GM21786 (cell line): ENCODE measurements at regions not wholly inside any gene's neighbourhood (a gene's known extent, or its start where the extent isn't known, plus 50 kb on each side); places are given as distances from the start of the nearest gene placed in this dataset.
"Not testable (repeated sequence)": the region's sequence is repeated elsewhere in the genome, so short reads cannot be mapped to it uniquely, and the experiment has no call there.

ENCODE experiments used
- ATAC-seq: cut with Tn5 transposase; IDR thresholded peaks from one replicate; pipeline ENCODE4 v1.9.1; 2021; ENCODE audit not compliant: unreplicated experiment

DNA sequence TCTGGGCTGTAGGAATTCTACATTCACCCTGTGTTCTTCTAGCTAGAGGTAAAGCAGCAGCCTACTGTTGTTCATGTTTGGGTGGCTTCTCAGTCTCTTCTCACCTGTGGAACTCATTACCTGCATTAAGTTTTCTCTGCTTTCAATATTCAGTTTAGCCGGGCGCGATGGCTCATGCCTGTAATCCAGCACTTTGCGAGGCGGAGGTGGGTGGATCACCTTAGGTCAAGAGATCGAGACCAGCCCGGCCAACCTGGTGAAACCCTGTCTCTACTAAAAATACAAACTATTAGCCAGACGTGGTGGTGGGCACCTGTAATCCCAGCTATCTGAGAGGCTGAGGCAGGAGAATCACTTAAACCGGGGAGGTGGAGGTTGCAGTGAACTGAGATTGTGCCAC lies 139.8 kb upstream of the UBE2E3 start:
- no peak for ATAC-seq

DNA sequence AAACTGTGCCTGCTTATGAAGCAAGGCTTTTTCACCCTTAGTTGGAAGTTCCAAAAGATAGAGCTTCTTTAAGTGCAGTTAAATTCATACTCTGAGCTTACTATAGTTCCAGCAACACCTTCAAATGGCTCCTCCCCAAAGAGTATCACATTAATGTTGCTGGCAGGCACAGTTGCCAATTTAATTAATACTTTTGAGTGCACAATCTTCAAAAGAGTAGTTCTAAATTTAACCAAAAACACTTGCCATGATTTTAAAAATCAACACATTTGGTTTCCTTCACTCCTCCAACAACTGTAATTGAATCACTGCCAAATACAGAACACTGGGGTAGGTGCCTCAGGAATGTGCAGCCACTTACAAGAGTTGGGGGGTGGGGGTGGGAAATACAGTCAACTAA lies 150.6 kb upstream of the UBE2E3 start:
- ATAC-seq = no peak

DNA sequence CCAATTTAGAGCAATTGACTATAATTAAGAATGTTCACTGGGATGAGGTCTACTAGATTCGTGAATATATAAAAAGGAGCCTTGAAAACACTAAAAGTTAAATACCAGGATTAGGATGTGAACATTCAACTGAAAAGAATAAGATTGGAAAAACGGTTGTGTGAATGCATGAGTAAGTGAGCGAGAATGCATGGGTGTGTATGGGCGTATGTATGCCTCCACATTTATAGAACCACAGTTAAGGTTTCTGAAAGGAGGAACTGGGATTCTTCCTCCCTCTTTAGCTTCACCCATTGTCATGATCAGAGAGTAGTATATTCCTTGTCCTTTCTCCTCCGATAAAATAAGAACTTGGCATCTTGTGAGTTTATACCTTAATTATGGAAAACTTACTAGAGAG lies 151.1 kb upstream of the UBE2E3 start:
- ATAC-seq = no peak

DNA sequence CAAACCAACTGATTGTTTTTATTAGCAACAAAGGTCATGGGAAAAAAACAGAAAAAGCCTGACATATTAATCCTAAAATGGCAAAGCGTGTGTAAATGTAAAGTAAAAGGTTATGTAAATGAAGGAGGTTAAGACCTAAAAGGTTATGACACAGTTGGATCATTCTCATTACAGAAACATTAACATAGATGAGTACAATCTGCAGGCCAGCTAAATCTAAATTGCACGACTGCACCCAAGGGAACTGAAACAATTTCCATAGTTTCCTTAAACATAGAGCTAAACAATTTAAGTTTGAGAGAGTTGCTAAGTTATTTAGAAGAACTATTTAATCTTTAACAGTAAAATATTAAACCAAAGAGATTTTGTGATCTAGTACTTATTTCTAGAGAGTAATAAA lies 151.6 kb upstream of the UBE2E3 start:
- no peak for ATAC-seq

DNA sequence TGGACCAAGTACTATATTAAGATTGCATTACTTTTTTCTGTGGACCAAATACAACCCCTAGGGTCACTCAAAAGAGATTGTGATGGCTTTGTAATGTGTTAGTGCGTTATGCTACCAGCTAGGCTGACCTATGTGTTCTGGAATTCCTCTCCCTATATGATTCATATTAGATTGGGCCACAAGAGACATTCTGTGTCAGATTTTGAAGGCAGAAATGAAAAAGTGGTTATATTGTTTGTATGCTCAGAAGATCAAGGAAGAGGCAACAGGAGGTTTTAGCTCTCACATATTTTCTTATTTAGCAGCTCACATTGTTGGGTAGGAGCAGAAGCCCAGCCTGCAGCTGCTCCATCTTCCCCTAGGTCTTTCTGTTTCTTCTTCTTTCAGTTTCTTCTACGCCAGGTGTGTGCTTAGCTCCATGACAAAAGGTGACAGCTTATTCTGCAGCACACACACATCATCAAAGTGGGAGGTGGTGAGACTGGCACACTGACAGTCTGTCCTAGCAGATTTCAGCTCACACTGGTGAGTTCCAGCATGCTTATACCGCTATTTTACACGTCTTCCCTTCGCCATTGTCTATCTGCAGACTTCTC lies 156.8 kb upstream of the UBE2E3 start:
- no peak for ATAC-seq

DNA sequence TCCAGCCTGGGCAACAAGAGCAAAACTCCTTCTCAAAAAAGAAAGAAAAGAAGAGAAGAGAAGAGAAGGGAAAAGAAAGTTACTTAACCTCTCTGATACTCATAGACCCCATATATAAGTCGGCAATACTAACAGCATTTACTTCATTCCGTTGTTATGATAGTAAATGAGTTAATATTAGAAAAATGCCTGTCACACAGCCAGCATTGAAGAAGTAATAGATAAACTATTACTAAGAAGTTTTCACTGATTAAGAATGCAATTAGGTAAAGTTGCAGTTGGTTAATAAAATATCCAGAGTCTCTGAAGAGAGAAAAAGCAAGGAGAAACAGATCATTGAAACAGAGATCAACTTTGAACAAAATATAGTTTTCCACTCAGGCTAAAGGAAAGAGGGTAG lies 161.3 kb upstream of the UBE2E3 start:
- ATAC-seq = no peak

DNA sequence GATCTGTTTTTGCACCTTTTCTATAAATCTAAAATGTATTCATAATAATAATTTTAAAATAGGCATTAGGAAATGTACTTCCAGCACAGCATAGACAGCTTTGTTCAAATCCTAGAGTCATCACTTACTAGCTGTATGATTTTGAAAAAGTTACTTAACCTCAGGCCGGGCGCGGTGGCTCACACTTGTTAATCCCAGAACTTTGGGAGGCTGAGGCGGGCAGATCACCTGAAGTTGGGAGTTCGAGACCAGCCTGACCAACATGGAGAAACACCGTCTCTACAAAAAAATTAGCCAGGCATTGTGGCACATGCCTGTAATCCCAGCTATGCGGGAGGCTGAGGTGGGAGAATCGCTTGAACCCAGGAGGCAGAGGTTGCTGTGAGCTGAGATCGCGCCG lies 161.7 kb upstream of the UBE2E3 start:
- not testable (repeated sequence) for ATAC-seq

DNA sequence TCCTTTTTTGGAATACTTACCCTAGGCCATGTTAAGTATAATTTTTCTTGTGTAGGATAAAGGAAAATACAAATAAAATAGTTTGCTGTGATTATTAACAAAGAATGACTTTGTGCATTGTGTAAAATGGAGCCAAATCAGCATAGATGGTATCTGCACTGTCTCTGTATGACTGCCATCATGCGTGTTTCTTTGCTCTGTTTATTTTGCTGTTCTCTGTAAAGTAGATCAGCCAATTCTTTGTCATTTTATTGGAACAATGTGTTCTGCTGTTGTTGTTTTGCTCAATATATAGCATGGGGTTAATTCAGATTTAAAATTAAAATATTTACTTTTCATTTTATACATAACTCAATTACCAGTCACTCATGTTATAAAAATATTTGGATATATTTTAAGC lies 181.3 kb upstream of the UBE2E3 start:
- ATAC-seq = no peak

DNA sequence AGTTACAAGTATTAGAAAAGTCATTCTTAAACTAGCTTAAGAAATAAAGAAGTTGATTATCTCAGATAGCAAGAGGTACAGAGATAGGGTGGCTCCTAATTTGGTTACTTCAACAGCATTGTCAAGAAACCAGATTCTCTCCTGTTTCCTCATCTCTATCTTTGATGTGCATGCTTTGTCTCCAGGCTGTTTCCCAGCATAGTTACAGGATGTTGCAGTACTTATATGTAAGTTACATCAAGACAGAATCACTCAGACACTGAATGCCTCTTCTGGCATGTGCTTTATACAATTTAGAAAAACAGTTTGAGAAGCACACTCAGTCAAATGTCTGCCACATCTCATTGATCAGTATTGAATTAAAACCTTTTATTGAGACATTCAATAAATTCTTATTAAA lies 189.5 kb upstream of the UBE2E3 start:
- no peak for ATAC-seq

DNA sequence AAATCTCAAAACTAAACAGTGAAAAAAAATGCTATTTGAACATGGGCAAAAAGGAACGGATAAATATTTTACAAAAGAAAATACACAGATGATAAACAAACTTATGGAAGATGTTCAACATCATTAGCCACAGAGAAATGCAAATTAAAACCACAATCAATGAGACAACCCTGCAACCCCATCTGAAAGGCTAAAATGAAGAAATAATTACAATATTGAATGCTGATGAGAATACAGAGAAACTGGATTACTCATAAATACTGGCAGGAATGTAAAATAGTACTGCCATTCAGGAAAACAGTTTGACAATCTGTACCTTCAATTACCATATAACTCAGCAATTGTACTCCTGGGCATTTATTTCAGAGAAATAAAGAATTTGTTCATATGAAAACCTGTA lies 193.1 kb upstream of the UBE2E3 start:
- ATAC-seq = no peak

DNA sequence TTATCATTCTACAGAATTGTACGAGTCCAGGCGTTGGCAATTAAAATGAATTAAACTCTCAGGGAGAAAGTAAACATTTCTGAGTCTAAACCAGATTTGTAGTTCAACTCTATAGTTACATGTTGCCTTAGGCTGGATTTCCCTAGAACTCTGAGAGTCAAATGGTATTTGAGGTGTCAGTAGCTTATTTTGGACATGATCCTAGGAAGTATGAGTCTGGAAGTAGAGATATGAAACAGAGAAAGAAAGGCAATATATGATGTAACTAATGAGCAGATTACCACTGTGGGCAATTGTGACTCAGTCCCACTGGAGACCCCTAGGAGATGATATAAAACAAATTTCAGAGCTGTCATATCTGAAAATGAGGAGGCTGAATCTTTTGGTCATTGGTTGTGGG lies 199.1 kb upstream of the UBE2E3 start:
- ATAC-seq = no peak

DNA sequence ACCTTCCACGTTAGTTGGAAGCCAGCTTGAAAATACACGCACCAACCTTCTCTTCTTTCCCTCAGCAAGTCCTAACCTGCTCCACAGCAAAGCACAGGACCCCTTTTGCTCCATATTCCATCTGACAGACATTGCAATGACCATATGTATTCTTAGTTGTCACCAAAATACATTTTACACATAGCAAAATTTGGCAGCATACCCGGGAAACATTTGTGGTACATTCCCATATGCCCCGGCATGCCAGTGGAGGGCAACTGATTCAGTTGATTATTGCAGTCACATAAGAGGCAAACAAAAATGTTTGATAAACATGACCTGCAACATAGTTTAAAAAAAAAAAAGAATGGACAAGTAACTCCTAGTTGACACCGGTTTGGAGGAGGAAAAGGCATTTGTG lies 202.1 kb upstream of the UBE2E3 start:
- no peak for ATAC-seq

DNA sequence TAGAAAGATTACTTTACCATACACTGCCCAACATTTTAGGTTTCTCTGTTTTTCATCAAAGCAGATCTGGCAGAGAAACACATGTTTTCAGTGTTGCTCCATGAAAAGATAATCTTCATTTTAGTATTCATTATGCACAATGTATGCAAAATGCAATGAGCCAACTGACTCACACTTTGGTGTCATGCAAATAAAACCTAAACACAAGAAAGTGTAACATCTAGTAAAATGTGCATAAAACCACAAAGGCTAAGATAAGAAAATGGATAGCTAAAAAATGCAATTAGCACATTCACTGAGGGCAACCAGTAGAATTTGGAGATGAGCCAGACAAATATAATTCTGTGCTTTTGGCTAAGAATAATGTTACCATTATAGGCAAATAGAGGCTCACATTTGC lies 203.5 kb upstream of the UBE2E3 start:
- no peak for ATAC-seq

DNA sequence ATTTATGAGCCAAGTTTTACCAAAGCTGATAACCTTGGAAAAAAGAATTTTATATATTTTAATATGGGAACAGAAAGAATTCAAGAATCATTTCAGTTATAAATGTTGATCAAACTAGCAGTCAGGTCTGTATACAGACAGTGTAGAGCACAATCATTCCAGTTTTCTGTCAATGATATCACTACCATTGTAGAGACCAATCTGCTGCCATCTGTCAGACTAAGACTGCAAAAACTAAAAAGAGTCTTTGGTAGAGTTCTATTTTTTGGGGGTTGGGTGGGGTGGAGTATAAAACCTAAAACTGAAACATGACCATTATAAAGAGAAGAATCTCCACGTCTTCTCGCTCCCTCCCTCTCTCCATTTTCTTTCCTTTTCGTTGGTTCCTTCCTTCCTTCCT lies 204.7 kb upstream of the UBE2E3 start:
- no peak for ATAC-seq

DNA sequence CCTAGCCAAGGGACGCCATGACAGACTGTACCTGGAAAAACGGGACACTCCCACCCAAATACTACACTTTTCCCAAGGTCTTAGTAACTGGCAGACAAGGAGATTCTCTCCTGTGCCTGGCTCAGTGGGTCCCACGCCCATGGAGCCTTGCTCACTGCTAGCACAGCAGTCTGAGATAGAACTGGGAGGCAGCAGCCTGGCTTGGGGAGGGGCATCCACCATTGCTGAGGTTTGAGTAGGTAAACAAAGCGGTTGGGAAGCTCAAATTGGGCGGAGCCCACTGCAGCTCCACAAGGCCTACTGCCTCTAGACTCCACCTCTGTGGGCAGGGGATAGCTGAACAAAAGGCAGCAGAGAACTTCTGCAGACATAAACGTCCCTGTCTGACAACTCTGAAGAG lies 215.1 kb upstream of the UBE2E3 start:
- not testable (repeated sequence) for ATAC-seq

DNA sequence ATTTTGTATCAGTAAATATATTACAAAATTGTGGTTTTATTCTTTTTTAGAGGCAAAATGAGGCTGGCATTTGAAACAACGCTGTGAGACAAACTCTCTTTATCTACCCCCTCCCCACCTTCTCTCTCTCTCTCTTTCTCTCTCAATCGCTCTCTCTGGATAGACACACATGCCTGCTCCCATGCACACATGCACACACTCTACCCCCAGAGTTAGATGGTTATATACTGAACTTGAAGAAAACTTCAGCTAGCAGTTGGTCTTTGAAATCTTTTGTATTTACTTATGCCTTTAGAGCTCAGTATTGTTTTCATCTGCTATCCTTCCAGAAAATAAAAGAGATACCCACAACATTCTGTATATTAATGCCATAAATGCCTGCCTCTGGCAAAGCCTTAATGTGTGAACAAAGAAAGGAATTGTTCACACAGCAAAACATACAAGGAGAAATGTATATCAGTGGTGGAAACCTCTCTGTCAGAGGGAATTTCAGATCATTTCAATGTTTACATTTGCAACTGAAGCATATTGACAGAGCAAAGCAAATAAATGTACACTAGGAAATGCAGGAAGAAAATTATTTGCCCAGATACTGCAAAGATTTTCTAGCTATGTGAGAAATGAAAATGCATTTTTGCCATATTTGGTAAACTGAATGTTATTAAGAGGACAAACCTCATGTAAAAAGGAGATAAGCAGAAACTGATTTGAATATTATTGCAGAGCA lies 217.0 kb upstream of the UBE2E3 start:
- no peak for ATAC-seq

DNA sequence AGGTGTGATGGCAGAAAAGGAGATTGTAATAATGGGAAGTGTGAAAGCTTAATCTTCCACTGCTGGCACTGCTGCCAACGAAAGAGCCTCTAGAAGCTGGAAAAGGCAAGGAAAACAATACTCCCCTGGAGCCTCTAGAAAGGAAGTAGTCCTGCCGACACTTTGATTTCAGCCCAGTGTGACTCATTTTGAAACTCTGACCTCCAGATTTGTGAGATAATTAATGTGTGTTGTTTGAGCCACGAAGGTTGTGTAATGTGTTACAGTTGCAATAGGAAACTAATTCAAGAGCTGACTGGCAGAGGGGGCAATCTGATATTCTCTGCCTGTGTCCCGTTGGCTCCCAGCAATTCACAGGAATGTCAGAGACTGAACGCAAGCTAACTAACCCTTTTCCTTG lies 219.2 kb upstream of the UBE2E3 start:
- no peak for ATAC-seq

DNA sequence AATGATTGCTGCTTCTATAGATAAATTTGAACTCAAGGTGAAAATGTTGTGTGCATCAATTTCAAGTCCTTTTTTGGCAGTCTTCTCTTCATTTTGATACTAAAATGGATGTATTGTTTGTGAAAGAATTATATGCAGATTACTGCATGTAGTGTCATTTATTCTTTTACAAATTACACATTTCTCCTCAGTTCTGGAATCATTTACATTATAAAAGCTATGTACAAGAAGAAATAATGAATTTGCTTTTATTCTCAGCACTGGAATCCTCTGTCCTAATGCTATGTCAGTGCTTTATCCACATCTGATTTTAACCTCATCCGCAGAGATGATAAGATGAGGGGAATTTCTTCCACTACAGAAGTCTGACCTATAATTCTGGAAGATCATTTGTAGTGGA lies 220.8 kb upstream of the UBE2E3 start:
- no peak for ATAC-seq

DNA sequence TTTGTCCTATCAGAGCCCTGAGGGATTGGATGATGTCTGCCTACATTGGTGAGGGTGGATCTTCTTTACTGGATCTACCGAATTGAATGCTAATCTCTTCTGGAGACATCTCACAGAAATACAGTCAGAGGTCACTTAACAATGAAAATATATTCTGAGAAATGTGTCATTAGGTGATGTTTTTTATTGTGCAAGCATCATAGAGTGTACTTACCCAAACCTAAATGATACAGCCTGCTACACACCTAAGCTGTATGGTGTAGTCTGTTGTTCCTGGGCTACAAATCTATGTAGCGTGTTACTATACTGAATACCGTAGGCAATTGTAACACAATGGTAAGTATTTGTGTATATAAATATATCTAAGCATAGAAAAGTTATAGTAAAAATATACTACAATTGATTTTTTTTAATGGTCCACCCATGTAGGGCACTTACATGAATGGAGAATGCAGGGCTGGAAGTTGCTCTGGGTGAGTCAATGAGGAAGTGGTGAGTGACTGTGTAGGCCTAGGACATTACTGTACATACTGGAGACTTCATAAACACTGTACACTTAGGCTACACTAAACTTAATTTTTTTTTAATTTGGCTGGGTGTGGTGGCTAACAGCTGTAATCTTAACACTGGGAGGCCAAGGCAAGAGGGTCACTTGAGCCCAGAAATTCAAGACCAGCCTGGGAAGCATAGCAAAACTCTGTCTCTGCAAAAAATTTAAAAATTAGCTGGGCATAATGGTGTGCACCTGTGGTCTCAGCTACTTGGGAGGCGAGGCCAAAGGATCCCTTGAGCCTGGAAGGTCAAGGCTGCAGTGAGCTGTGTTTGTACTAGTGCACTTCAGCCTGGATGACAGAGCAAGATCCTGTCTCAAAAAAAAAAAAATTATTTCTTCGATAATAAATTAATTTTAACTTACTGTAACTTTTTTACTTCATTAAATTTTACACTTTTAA lies 226.3 kb upstream of the UBE2E3 start:
- no peak for ATAC-seq

DNA sequence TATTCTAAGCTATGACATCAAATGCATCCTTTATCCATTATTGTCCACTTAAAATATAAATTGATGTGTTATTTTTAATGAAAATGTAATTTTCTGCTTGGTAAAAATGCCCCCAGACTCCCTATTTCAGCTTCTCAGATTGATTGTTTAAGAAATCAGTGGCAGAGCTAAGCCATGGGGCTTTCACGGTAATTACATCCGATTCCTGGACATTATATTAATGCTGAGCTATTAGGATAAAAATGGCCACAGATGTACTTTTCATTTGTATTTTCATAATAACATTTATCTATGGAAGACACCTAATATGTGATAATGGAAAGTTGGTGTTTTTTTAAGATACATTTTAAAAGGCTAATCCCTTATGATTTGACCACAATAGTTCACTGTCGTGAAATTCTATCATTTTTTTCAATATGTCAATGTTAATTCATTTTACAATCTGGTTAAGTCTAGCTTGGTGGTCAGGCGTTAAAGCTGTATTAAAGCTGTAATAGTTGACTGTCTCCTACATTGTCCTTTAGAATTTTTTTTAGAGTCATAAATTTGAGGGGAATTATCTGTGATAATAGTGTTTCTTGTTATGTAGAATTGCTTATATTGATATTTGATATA lies 229.0 kb upstream of the UBE2E3 start:
- no peak for ATAC-seq

DNA sequence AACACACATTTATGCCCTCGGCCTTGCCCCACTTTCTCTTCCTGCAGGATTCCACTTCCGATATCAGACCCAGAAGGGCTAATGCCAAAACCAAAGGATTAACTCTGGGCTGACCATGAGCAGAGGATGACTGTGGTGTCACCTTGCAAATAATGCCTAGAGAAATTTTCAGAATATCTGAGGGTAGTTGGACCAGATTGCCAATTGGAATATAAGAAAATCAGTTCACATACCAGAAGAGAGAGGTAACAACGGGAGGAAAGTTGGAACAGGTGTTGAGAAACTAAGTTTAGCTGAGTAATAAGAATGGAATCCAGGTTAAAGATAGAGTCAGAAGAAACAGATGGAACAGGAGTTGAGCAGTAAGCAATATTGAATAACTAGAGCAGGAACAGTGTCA lies 232.7 kb upstream of the UBE2E3 start:
- ATAC-seq = no peak

DNA sequence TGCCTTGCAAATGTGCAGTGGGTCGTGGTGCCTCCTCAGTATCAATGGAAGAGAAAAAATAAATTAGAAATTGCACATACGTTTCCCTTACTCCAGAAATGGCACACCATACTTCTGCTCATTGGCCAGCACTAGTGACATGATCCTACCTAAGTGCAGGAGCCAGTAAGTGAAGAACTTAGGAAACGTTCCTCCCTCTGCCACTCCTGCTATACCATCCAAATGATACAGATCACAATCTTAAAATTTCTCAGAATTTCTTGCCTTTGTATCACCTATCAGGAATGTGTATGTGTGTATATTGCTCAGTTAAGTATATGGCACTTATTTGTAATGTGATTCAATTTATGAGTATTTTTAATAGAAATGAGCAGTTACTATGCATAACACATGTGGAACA lies 237.0 kb upstream of the UBE2E3 start:
- ATAC-seq = no peak
